ENCODE measurements at regions not wholly inside any gene's neighbourhood (a gene's known extent, or its start where the extent isn't known, plus 50 kb on each side); places are given as distances from the start of the nearest gene placed in this dataset.

DNA sequence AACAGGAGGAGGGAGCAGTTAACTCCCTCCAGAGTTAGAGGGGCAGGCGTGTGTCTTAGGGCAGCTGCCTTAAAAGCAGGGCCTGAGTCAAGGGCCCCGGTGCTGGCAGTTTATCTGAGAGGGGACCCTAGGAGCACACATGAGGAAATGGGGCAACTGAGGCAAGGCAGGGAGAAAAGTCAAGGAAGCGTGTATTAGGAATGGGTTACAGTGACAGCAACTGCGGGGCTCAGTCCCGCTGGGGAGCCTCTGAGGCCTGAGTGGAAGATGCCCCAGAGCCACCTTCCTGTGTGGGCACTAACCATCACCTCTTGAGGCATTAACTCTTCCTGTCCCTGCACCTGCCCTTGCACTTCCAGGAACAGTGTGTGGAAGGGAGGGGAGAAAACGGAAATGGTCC, 276.3 kb downstream of the MATN1 start:
- no peaks in the 10 kb centered on the region for H3K4me1 Mint-ChIP-seq (ENCODE audit: low read depth, unreplicated experiment)
- Histone ChIP-seq H3K9me3 (no peaks in the 10 kb centered on the region), H3K4me3 (ENCODE audit: low read depth, low read length) (no peak overlapping the region), H3K4me1 (no peaks in the 10 kb centered on the region), H3K36me3 (ENCODE audit: control insufficient read depth, insufficient read depth, low read length) (no peaks in the 10 kb centered on the region), H3K27me3 (replicated peaks; ENCODE audit: control insufficient read depth, insufficient read depth, low read length) (no peaks in the 10 kb centered on the region; the same call in 1 of the 2 replicates)
- ChIA-PET CTCF (no interaction called here), POLR2A (no interaction called here)
- DNase-seq = no peak
- intact Hi-C loops (cut with micrococcal nuclease; ENCODE audit: unreplicated experiment) = no loop called here
- no peaks in the 10 kb centered on the region for H3K9me3 Mint-ChIP-seq (ENCODE audit: unreplicated experiment)
- no peak overlapping the region for H3K27ac Mint-ChIP-seq (ENCODE audit: unreplicated experiment)
- peaks cover 9% of the 10 kb centered on the region for H3K27me3 Mint-ChIP-seq (ENCODE audit: insufficient read depth, unreplicated experiment)
- no TSS peak for BruUV-seq (replicated peaks)
- H3K4me3 Mint-ChIP-seq (ENCODE audit: unreplicated experiment) = no peak overlapping the region
- no peaks in the 10 kb centered on the region for H3K36me3 Mint-ChIP-seq (ENCODE audit: insufficient read depth, unreplicated experiment)
- no peak for TF ChIP-seq CTCF (IDR thresholded peaks at IDR 0.05; ENCODE audit: insufficient read depth in 1 of 2, low read depth in 1 of 2, low read length in 1 of 2, severe bottlenecking in 1 of 2, unreplicated experiment in 1 of 2)

DNA sequence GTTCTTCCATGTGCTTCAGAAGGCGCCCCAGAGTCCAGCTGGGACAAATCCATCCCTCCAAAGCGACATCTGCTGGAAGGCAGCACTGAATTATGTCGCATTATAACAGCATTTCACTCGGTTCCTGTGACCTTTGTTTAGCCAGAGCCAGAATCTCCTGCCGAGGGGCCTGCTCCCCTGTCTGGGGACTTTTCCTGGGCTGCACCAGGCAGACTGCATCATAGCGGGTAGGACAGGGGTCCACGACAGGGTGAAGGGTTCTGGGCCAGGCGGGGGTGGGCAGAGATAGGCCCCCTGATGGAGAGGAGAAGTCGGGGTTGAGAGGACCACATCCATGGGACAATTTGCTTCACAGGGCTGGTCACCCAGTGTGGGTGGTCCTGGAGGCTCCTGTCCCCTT, 276.9 kb downstream of the MATN1 start:
- Mint-ChIP-seq H3K27me3 (ENCODE audit: insufficient read depth, unreplicated experiment) (peaks cover 9% of the 10 kb centered on the region), H3K4me3 (ENCODE audit: unreplicated experiment) (no peak overlapping the region), H3K36me3 (ENCODE audit: insufficient read depth, unreplicated experiment) (no peaks in the 10 kb centered on the region), H3K4me1 (ENCODE audit: low read depth, unreplicated experiment) (no peaks in the 10 kb centered on the region), H3K27ac (ENCODE audit: unreplicated experiment) (no peak overlapping the region), H3K9me3 (ENCODE audit: unreplicated experiment) (no peaks in the 10 kb centered on the region)
- no TSS peak for BruUV-seq (replicated peaks)
- ChIA-PET CTCF (no interaction called here), POLR2A (no interaction called here)
- Histone ChIP-seq H3K4me1 (no peaks in the 10 kb centered on the region), H3K27me3 (replicated peaks; ENCODE audit: control insufficient read depth, insufficient read depth, low read length) (no peaks in the 10 kb centered on the region; the same call in 1 of the 2 replicates), H3K4me3 (ENCODE audit: low read depth, low read length) (no peak overlapping the region), H3K9me3 (no peaks in the 10 kb centered on the region), H3K36me3 (ENCODE audit: control insufficient read depth, insufficient read depth, low read length) (no peaks in the 10 kb centered on the region)
- intact Hi-C loops (cut with micrococcal nuclease; ENCODE audit: unreplicated experiment) = no loop called here
- no peak for TF ChIP-seq CTCF (IDR thresholded peaks at IDR 0.05; ENCODE audit: insufficient read depth in 1 of 2, low read depth in 1 of 2, low read length in 1 of 2, severe bottlenecking in 1 of 2, unreplicated experiment in 1 of 2)
- DNase-seq = no peak

GRCh38 chr1:30446095-30446494, 277.3 kb downstream of the MATN1 start:
- H3K27ac Mint-ChIP-seq (ENCODE audit: unreplicated experiment) = no peak overlapping the region
- no peaks in the 10 kb centered on the region for H3K4me1 Mint-ChIP-seq (ENCODE audit: low read depth, unreplicated experiment)
- ChIA-PET CTCF (no interaction called here), POLR2A (no interaction called here)
- peaks cover 9% of the 10 kb centered on the region for H3K27me3 Mint-ChIP-seq (ENCODE audit: insufficient read depth, unreplicated experiment)
- H3K36me3 Mint-ChIP-seq (ENCODE audit: insufficient read depth, unreplicated experiment) = no peaks in the 10 kb centered on the region
- no peak for DNase-seq
- Histone ChIP-seq H3K4me3 (ENCODE audit: low read depth, low read length) (no peak overlapping the region), H3K27me3 (replicated peaks; ENCODE audit: control insufficient read depth, insufficient read depth, low read length) (no peaks in the 10 kb centered on the region; the same call in 1 of the 2 replicates), H3K4me1 (no peaks in the 10 kb centered on the region), H3K36me3 (ENCODE audit: control insufficient read depth, insufficient read depth, low read length) (no peaks in the 10 kb centered on the region), H3K9me3 (no peaks in the 10 kb centered on the region)
- TF ChIP-seq CTCF (IDR thresholded peaks at IDR 0.05; ENCODE audit: insufficient read depth in 1 of 2, low read depth in 1 of 2, low read length in 1 of 2, severe bottlenecking in 1 of 2, unreplicated experiment in 1 of 2) = no peak
- H3K4me3 Mint-ChIP-seq (ENCODE audit: unreplicated experiment) = no peak overlapping the region
- no TSS peak for BruUV-seq (replicated peaks)
- intact Hi-C loops (cut with micrococcal nuclease; ENCODE audit: unreplicated experiment) = no loop called here
- H3K9me3 Mint-ChIP-seq (ENCODE audit: unreplicated experiment) = no peaks in the 10 kb centered on the region
